NCI-H2081 treated with DMSO at 0.1 percent for 48 hours (cell line): ENCODE measurements at regions not wholly inside any gene's neighbourhood (a gene's known extent, or its start where the extent isn't known, plus 50 kb on each side); places are given as distances from the start of the nearest gene placed in this dataset.

Source experiments
- DNase-seq: peaks from one replicate; lab custom pipeline; 2025; lab: John Stamatoyannopoulos, UW

DNA sequence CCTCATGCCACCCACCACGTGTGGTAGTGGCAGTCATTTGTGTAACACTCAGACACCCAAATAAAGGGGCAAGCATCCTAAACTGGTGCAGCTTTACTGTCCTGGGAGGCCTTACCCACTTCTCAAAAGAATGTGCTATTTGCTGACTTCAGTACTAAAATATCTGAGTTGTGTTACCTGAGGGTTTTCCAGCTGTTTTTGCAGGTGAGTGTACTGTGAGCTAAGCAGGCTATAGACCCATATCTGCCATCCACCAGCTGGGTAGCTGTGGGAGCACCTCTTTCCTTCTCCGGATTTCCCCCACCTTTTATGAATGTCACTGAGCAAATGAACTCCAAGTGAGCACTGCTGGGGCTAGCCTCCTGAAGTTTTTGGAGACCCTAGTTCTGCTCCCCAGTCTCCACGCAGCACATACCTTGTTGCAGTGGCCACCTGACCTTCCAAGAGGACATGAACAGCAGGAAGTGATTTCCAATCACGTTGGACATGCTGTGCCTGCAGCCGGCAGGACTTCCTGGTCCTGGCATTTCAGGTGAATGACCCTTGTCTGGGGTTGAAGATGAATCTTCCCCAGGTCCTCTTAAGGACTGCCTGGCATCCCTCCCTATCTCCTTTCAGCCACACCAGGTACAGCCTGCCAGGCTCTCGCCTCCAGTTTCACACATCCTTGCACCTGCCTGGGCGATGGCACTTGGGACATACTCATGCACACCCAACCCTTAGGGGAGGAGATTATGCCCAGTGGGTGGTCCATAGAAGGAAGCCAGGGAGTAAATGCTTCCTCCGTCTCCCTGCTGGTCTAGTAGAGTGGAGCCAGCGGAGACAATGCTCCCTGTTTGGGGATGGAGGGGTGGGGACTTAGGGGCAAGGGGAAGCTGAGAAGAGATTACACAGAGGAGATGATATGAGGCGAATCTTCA, 109.5 kb upstream of the SPATA13 start:
- no peak for DNase-seq

DNA sequence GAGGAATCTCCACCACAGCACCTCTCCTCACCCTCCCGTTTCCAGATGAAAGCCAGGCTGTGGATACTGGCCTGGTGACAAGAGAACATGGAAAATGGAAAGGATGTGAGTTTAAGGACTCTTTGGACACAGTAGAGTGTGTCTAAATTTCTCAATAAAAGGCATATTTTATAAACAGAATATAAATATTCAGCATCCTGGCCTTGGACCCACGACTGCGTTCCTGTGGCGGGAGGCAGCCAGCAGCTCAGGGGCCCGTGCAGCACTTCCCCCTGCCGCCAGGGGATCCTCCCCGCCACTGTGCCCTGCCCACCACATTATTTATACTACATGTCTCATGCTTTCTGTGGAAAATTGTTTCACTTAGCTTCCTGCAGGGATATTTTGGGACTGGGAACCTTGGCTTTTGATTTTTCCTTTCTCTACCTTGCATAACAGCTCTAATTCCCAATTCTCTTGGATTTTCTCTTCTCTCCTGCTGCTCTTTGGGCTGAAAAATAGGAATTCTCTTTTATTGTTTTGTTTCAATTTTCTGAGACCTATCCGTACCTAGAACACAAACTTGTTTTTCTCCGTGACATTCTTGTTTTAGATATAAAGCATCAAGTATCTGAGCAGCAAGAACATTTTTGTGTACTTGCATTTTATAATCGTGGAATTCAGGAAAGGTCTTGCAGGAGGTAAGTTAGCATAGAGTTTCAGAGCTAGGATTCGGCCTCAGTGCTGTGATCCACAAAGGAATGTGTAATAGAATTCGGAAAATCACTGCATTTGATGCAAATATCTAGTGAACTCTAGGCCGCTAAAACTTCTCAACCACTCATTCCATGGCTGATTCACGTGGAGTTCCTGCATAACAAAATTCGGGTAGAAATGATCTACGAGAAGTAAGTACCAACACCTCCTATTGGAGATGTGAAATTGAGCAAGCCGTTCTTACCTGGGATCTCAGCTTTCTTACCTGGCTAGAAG, 107.7 kb upstream of the SPATA13 start:
- DNase-seq = no peak

DNA sequence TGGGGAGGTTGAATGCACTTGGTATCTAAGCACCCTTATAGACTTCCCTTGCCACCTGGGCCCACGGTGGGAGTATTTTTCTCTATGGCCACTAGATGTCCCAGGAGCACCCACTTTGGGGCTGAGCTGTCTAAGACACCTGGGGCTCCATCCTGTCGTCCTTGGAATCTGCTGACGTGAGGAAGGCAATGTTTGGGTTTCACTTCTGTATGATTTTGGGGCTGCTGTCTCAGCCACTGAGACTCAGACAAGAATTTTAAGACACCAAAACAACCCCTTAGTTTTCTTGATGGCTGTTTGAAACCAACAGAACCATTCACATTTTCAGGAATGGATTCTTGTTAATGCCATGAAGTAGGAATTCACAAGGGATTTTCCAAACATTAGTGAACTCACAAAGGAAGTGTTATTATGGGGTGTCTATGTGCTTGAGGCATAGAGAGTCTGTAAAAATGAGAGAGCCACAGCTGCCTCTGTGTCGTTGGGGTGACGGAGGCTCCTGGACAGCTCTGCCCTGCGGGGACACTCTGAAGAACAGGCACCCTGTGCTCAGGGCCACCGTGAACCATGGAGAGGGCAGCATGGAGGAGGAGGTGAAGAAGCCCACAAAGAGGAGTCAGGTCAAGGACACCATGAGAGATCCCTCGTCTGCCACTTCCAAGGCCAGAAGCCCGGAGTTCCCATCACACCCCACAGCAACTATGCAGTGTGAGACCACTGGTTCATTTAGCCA, 106.8 kb upstream of the SPATA13 start:
- DNase-seq = peak; percentile 18

DNA sequence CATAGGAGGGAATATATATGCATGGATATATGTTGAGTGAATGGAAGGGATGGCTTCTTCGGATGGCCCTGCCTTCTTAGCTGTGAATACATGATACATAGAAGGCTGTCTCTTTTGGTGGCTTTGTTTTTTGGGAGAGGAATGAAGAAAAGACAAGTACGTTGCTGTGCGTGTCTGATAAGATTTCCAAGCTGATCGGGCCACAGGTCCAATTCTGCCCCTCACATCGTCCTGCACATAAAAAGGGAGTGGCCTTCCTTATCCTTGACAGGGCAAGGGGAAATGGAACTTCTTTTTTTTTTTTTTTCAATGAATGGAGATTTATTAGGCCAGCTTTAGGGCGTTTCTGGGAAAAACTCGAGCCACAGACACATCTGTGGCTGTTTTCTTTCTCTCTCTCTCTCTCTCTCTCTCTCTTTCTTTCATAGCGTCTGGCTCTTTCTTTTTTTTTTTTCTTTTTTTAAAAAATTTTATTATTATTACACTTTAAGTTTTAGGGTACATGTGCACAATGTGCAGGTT, 103.8 kb upstream of the SPATA13 start:
- DNase-seq = no peak

DNA sequence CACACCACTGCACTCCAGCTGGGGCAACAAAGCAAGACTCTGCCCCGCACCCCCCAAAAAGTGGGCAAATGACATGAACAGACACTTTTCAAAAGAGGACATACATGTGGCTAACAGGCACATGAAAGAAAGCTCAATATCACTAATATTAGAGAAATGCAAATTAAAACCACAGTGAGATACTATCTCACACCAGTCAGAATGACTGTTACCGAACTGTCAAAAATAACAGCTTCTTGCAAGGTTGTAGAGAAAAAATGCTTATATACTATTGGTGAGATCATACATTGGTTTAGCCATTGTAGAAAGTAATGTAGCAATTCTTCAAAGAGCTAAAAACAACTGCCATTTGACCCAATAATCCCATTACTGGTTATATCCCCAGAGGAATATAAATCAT, 99.5 kb upstream of the SPATA13 start:
- no peak for DNase-seq

DNA sequence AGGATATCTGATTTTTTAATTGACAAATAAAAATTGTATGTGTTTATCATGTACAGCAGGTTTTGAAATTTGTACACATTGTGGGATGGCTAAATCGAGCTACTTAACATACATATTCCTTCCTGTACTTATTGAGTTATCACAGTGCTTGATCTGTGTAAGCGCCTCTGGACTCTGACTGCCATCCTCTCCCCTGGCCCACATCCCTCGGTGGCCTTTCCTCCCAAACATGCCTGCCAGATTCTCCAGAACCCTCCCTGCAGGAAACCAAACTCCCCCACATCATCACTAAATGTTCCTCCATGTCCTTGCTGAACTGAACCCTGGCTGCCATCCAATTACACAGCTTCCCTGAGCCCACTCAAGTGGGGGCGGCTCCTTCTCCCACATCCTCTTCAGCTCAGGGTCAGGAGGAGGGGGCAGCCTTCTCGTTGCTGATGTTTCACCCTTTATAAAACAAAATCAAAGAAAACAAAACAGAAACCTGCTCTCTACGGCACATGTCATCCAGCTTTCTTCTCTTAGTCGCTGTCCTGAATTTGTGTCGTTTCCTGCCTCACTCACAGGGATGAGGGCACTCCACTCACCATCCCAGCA, 97.1 kb upstream of the SPATA13 start:
- DNase-seq = no peak

DNA sequence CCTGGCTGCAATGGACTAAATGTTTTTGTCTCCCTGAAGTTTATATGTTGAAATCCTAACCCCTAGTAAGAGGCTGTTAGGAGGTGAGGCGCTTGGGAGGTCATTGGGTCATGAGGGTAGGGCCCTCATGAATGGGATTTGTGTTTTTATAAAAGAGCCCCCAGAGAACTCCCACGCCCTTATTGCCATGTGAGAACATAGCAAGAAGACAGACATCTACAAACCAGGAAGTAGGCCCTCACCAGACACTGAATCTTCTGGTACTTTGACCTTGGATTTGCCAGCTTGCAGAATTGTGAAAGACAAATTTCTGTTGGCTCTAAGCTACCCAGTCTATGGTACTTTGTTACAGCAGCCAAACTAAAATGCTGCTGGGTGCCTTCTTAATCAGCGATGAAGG, 96.1 kb upstream of the SPATA13 start:
- no peak for DNase-seq

DNA sequence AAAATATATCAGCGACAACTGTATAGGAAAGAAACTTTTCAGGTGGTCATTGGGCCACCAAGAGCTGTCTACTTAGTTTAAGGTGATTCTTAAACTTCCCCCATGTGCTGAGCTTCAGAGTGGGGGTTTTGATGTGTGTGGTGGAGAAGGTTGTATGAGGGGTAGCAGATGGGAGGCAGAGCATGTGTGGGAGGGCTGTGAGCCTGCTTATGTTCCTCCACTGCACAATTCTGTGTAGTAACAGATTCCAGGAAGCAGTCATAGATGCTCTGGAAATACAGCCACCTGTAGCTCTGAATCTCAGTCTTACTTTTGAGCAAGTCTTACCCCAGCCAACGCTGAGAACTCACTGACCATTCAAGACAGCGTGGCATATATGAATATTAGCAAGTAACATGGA, 95.3 kb upstream of the SPATA13 start:
- no peak for DNase-seq

DNA sequence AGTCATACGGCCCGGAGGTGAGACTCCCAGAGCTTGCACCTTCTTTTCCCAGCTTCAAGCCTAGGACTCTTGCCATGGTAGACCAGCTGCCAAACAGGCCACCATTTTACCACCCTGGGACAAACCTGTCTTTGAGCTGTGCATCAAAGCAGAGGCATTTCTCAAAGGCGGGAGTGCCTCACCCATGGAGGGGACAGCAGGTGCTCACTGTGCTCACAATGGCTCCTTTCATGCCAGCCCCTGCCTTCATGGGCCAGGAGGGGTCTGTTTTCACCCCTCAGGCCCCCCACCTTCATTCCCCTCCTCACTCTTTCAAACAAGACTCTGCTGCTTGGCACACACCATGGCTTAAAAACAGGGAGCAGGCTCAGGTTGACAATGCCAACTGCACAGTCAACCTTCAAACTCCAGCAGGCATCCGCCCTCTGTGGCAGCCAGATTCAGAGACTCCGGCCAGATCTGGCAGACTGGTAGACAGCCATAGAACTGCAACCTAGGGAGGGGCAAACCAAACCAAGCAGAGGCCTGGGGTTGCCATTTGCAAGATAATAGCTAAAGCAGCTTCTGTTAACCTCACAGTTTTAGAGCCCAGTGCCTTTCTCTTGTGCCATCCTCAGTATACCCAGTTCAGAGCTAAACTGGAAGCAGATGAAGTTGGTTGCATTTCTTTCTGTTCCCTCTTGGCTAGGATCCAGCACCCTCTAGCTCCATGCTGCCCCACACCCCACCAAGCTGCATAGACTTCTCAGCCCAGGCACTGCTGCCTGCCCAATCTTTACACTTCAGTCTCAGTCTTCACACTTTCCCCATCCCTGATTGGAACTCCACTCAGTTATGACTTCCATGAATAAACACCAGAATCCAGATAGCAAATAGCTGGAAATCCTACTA, 93.9 kb upstream of the SPATA13 start:
- DNase-seq = no peak

DNA sequence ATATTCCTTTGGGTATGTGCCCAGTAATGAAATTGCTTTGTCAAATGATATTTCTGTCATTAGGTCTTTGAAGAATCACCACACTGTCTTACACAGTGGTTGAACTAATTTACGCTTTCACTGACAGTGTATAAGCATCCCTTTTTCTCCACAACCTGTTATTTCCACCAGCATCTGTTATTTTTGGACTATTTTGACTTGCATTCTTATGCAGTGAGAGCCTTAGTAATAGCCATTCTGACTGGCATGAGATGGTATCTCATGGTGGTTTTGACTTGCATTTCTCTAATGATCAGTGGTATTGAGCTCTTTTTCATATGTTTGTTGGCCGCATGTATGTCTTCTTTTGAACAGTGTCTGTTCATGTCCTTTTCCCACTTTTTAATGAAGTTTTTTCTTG, 92.0 kb upstream of the SPATA13 start:
- no peak for DNase-seq

DNA sequence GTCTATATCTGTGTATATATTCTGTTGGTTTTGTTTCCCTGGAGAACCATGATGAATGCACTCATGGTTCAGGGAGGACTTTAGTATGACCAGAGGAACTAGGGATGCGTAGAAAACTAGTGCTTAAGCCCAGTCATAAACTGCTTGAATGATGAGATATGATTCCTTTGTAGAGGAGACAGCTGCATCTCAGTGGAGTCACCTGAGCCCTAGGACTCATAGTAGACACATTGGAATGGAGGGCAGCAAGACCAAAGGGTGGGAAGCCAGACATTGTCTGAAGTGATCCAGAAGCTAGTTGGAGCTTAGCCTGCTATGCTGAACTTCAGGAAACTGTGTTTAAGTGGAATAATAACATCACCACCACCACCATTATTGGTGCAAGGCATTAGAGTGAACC, 89.5 kb upstream of the SPATA13 start:
- DNase-seq = no peak

DNA sequence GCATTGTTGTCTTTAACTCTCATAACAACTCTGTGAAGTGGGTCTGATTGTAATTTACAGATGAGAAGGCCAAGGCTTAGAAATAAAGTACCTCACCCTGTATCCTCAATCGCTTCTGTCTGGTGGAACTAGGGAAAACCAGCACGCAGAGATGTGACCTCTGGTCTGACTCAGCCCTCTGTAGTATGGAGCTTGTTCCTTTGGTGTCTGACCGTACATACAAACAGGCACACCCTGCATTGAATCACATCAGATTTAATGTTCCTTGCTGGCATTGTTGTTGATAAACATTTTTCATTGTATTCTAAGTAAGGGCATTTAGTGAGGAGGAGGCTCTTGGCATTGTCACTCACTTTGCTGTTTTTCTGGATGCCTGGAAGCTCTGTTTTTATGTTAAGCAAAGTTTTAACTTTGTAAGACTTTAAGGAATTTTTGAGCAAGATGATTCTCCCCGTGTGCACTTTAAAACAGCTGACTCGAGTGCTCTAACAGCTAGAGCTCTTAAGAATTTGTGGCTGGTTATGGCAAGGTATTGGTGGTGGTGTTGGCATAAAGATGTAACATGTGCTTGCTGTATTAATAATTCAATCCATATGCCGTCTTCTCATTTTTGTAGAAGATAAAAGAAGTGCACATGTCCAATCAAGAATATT, 89.0 kb upstream of the SPATA13 start:
- DNase-seq = no peak

DNA sequence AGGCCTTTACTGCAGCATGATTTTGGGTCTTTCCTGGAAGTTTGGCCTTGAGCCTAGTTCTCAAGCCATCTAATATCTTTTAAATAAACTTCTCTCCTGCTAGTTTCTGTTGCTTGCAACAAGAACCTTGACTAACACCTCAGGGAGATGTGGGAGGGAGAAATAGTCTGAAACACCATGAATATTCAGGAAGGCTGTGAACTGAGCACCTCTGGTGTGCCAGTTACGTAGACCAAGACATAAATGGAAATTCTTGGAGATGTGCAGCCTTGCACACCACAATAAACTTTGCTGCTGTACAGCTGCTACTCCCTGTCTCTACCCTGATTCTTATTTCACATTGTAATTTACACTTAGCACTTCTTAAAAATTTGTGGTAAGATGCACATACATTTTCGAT, 86.9 kb upstream of the SPATA13 start:
- no peak for DNase-seq

DNA sequence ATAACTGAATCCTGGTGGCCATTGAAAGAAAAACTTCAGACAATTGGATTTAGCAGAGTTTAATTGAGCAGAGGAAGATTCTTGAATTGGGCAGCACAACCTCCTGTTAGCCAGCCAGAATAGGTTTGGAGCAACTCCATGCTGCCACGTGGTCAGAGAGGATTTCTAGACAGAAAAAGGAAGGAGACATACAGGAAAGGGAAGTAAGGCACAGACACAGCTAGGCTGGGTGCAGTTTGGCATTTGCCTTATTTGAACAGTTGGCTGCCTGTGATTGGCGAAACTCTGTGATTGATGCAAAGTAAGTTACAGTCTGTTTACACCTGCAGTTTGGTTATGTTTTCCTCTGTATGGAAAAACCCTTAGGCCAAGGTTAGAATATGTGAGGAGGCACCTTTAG, 85.8 kb upstream of the SPATA13 start:
- no peak for DNase-seq

DNA sequence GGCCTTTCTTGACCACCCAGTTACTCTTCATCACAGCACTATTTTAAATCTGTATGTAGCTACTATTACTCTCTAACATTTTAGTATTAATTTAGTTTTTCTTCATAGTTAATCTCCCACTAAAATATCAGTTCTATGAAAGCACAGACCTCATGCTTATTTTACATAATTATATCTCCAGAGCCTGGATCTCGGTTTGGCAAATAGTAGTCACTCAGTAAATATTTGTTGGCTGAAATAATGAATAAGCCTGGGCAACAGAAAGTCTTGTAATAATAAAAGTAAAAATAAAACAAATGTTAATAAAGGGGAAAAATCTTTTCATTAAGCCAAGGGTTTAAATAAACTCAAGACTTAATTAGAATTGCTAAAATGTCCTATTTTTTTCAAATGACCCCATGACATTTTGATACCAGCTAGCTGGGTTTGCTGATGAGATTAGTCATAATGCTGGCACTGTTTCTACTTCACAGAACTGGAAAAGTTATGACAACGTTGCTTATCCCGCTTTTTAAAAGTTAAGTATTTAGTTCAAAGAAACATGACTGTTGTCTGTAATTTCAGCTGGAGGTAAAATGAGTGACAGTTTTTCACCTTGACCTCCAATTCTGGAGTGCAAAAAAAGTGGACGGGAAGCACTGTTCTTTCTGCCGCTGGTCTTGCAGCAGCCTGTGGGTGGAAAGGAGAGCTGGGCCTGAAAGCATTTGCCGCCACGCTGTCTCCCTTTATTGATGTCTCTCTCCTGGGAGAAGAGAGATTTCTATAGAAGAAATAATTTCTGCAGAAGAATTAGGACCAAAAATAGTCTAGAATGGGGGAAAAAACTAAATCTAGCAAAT, 85.2 kb upstream of the SPATA13 start:
- no peak for DNase-seq

DNA sequence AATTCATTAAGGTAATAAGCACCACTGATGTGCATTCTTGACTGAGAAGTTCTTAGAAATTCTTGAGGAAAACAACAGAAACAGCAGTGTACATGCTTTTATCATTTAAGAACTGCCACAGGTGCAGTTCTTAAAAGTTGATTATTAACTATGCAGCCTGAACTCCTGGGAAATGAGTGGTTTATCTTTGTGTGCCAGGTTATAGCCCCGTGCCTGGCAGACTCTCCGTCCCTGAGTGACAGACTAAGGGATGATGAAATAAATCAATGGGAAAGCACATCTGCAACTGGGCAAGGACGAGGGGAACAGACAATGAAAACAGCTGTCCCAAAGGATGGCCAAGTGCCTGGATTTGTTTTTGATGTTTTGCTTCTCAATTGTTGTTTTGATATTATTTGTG, 84.4 kb upstream of the SPATA13 start:
- DNase-seq = no peak

DNA sequence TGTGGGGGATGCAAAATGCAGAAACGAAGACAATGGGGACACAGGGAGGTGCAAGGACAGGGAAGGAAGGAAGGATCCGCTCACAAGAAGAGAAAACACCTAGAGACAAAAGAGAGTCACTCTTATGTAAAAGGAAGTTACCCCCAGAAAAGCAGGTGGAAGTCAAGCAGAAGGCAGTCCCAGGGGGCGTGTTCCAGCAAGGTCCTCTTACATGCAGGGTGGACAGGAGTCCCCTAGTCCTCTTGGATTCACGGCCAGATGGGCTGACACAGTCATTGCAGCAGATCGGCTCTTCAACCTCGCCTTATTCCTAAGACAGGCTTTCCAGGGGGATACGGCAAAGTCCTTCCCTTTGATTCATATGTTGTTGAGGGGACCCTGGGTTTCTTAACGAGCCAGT, 83.9 kb upstream of the SPATA13 start:
- DNase-seq = no peak

DNA sequence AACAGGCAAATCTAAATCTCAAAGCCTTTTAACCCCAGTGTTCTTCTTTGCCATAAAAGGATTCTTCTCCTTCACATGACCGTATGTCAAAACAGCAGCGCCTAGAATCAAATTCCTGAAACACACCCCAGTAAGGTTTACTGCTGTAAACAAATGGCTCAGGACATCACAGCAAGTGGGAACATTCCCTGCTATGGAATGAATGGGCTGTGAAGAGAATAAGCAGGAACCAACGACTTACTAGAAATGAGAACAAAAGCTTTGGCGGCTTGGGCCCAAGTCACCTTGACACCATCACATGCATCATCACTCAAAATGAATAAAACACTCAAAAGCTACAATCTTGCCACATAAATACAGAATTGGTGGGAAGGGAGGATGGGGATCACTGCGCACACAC, 80.4 kb upstream of the SPATA13 start:
- DNase-seq = no peak

DNA sequence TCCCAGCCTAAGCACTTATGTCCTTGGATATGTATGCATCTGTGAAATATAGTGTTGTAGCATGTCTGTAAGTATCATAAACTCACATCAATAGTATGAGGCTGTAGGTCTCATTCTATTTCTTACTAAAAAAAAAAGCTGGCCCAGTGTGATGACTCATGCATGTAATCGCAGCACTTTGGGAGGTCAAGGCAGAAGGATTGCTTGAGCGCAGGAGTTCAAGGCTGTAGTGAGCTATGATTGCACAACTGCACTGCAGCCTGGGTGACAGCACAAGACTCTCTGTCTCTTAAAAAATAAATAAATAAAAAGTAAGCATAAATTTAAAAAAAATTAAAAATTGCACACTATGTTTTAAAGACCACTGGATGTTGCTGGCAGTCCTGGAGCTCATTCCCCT, 79.1 kb upstream of the SPATA13 start:
- no peak for DNase-seq
